Middle frontal gyrus (tissue), 1 donor: ENCODE measurements at regions not wholly inside any gene's neighbourhood (a gene's known extent, or its start where the extent isn't known, plus 50 kb on each side); places are given as distances from the start of the nearest gene placed in this dataset.
"Not testable (repeated sequence)": the region's sequence is repeated elsewhere in the genome, so short reads cannot be mapped to it uniquely, and the experiment has no call there.

Experiments used
- DNase-seq: peaks from one replicate; pipeline ENCODE4 v3.0.0-alpha.2; 2015; ENCODE audit warnings: low spot score; ENCODE audit errors: extremely low spot score

DNA sequence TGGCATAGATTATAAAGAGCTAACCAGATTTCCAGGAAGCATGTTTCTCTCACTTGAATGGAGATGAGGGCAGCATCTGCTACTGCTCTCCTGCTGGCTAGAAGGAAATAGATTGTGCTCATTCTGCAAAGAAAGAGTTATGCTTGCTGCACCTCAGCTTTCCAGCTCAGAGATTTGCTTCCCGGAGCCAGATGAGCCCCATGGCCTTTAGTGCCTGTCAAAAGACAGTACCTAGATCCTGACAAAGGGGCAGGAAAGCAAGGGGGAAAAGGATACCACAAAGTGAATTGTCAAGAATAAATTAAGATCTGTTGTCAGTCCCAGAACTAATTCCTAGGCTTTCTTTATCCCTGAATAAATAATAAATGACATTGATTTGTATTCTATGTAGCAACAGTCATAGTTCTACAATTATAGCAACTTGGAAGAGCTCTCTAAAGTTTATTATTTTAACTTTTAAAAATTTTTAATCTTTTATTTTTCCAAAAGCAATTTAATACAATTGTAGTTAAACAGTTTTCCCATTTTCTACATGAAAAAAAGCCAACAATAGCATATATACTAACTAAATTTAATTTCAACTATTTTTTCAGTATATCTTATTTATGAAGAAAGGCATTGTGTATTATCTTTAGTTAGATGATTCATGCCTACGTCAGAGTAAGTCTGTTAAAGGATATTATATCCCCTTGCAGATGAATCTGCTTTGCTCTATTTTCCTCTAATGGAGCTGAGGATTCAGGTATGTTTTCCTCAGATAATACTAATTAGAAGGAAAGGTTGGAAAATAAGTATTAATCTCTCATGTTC lies 306.1 kb upstream of the DDI1 start:
- DNase-seq: no peak

DNA sequence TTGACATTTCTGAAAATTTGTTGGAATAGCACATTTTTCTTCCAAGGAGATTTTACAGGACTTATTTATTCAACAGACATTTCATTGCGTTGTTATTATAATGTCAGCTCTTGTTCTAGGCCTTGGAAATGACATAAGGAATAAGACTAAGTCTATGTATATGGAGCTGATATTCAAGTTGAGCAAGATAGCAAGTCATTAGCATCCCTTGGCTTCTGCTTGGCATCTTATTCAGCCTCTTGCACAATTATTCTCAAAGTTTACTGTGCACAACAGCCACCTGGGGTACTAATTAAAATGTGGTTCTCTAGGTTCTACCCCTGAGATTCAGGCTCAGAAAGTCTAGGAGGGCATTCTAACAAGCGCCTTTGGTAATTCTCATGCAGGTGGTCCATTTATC lies 304.8 kb upstream of the DDI1 start:
- DNase-seq: no peak

DNA sequence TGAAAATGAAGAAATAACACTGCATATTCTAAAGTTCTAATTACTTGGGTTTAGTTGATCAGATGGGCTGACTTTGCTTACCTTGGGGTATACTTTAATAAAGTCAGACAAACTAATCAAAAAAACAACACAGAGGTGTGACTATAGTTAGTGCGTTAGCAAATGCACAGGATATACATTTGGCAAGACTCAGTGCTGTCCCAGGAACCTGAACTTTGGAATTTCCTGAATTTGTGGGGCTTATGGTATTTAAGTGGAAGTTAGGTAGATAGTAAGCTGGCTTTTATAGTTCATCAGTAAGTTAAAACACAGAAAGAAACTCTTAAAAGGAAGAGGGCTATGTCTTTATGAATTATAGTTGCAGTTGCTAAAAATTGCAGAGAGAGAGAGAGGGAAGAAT lies 302.6 kb upstream of the DDI1 start:
- DNase-seq: no peak

DNA sequence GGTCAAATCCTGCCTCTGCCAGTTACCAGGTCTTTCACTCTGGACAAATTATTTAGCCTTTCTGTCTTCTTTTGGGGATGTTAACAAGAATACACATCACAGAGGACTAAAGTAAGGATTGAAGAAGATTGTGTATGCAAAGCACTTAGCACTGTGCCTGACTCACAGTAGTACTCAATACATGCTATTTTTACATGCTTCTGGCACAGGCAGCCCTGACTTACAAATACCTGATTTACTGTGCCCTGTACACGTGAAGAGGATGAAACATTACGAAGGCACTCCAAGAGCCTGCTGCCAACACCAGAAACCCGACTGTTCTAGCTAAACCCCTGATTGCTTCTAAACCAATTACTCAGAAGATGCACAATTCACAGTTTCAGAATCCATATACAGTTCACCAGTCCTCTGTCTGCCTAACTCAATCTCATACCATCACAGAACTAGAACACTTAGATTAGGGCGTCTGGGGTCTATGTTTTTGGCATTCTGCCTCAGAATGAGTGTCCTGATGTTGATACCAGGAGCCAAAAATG lies 300.9 kb upstream of the DDI1 start:
- no peak for DNase-seq

DNA sequence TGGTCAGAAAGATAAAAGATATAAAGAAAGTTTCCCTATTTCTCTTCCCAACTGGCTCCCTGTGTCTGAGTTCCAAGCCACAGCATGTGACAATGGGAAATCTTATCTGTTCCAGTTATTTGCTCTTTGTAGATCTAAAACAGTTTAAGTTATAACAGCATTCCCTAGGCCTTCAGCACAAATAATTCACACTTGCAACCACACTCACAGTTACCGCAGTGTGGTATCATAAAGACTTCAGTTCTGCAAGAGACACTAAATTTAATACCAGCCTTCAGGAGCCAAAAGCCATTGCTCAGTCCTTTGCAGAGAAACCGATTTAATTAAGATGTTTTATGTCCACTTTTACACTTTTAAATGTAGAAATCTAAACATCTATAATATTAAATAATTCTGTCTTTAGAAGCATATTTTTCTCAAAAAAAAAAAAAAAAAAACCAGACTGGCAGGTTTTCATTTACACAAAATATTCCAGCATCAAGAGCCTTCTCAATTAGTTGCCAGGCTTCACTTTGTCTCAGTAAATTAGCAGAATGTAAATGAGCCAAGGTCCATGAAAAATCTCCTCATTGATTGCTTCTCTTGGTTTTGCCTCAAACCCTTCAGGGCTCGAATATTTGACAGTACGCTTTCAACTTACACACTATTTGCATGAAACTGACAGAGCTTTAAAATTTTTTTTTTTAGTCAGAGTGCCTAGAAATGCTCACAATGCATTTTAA lies 300.0 kb upstream of the DDI1 start:
- no peak for DNase-seq

DNA sequence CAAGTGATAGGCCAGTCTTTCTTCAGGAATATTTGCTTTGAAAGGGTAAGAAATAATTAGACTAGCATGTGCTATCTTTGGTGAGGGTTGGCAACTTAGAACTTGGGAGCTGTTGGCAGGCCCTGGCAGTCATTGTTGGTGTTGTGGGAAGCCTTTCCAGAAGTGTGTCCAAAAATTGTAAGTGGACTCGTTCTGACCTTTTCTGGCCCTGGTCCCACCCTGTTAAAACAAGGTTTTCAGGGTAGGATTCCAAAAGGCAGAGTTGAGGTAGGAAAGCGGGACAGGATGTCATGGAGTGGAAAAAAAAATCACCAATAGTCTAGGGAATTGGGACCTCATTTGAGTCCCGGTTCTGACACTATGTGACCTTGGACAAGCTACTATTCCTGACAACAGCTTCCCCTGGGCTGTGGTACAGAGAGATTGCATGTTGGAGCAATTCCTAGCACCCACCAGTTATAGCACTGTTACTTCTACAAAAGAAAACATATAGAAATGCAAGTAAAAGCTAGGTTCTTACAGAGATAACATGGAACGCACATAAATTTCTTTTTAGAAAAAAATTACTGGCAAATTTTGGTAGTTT lies 299.3 kb upstream of the DDI1 start:
- DNase-seq: no peak

DNA sequence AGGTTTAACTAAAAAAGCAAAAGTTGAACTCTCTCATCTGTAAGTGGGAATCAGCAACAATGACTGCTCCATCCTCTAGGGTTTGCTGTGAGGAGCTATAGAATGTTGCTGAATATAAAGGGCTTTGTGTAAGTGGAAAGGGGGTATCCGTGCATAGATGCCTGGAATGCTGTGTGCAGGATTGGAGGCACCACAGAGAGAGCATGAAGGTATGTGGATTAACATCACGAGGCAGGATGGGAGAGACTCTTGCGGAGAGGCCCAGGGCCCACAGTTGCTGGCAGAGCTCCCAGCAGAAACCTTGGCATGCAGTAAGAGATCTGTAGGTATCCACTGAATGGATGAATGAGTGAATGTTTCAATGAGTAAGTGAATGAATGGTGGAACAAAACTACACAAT lies 298.7 kb upstream of the DDI1 start:
- no peak for DNase-seq

DNA sequence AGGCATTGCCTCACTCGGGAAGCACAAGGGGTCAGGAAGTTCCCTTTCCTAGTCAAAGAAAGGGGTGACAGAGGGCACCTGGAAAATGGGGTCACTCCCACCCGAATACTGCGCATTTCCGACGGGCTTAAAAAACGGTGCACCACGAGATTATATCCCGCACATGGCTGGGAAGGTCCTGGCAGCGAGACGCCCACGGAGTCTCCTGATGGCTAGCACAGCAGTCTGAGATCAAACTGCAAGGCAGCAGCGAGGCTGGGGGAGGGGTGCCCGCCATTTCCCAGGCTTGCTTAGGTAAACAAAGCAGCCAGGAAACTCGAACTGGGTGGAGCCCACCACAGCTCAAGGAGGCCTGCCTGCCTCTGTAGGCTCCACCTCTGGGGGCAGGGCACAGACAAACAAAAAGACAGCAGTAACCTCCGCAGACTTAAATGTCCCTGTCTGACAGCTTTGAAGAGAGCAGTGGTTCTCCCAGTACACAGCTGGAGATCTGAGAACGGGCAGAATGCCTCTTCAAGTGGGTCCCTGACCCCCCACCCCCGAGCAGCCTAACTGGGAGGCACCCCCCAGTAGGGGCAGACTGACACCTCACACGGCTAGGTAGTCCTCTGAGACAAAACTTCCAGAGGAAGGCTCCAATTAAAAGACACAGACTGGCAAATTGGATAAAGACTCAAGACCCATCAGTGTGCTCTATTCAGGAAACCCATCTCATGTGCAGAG lies 297.2 kb upstream of the DDI1 start:
- DNase-seq: not testable (repeated sequence)

DNA sequence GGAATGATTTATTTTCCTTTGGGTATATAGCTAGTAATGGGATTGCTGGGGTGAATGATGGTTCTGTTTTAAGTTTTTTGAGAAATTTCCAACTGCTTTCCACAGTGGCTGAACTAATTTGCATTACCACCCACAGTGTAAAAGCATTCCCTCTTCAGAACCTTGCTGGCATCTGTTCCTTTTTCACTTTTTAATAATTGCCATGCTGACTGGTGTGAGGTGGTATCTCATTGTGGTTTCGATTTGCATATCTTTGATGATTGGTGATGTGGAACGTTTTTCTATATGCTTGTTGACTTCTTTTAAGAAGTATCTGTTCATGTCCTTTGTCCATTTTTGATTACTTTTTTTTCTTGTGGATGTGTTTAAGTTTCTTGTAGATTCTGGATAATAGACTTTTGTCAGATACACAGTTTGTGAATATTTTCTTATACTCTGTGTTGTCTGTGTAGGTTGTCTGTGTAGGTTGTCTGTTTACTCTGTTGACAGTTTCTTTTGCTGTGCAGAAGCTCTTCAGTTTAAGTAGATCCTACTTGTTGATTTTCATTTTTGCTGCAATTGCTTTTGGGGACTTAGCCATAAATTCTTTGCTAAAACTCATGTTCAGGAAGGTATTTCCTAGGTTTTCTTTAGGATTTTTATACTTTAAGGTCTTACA lies 291.8 kb upstream of the DDI1 start:
- DNase-seq: no peak

DNA sequence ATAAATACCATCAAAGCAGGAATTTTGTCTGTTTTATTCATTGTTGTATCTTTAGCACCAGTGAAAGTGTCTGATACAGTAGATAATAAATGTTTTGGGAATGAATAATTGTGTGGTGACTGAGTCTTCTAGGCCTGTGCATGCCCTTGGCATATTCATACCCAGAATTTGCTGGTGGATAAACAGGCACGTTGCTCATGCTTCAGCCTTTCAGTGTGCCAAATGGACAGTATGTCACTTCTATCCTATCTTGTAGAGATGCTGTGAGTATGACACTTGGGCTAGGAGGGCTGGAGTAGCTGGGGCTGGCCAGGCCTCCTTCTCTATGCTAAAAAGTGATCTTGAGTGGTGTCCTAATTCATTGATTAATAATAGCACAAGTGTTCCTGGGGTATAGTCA lies 287.3 kb upstream of the DDI1 start:
- DNase-seq: no peak

DNA sequence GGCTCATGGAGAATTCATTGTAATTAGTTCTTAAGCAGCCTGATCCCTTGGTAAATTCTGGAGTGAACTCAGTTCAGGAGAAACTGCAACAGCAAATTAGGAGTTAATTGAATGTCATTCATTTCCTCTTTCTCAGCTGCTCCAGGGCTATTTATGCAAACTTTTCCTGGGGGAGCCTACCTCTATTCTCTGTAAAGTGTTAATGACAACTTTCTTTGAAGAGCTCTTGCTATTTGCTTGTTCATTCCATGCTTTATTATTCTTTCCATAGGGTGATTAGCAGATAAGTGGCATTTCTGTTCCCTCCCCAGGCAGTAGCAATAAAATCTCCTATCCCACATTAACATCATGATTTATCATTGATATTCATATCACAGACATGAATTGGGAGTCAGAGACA lies 267.6 kb upstream of the DDI1 start:
- no peak for DNase-seq

DNA sequence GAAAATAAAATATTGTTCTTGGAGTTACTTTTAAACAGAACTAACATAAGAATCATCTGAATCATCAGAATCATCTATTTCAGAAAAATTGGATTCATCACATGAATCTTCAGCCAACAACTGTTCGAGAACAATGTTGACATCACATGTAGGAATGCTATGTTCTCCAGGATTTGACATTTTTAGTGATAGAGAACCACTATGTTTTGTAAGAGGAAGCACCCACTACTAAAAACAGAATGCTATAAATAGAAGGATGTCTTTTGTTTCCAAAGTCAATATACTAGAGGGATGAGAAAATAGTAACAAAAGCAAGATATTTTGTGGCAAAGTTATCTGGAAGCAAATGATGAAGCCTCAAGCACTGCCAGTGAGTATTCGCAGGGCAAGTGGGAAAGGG lies 263.4 kb upstream of the DDI1 start:
- DNase-seq: no peak

DNA sequence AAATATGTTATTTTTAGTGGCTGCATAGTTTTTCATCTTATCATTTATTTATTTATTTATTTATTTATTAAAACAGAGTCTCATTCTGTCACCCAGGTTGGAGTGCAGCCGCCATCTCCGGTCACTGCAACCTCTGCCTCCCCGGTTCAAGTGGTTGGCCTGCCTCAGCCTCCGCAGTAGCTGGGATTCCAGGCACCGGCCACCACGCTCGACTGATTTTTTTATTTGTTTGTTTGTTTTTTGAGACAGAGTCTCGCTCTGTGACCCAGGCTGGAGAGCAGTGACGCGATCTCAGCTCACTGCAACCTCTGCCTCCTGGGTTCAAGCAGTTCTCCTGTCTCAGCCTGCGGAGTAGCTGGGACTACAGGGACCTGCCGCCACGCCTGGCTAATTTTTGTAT lies 262.9 kb upstream of the DDI1 start:
- no peak for DNase-seq

DNA sequence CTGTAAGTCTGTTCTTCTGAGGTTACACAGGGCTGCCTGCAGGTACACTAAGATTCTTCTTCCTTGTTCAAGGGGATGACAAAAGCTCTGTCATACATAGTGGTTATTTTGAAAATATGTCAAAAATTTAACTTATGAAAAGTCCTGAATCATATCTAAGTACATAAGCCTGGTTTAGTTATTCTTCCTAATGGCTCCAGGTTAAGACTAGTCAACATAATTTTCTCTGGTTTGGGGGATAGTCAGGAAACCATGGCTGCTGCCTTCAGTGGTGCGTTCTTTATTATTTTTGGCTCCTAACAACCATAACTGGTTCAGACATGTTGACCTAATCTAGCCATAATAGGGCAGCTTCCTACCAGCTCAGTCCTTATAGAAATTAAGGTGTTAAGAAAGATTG lies 257.4 kb upstream of the DDI1 start:
- no peak for DNase-seq

DNA sequence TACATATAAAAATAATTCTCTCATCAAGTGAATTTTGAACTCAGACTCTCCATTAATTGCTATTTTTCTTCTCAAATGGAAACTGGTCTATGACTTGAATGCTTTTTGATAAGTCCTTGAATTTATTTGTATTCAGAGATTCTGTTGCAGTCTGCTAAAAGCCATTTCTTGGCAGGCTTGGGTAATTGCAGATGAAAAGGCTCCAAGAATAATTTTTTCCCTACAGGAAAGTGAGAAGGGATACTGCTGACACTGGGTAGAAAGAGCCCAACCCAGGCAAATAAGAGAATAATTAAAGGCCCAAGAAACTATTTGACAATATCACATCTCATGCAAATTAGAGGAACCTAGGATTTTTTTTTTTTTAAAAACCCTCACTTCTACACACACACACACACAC lies 246.5 kb upstream of the DDI1 start:
- no peak for DNase-seq

DNA sequence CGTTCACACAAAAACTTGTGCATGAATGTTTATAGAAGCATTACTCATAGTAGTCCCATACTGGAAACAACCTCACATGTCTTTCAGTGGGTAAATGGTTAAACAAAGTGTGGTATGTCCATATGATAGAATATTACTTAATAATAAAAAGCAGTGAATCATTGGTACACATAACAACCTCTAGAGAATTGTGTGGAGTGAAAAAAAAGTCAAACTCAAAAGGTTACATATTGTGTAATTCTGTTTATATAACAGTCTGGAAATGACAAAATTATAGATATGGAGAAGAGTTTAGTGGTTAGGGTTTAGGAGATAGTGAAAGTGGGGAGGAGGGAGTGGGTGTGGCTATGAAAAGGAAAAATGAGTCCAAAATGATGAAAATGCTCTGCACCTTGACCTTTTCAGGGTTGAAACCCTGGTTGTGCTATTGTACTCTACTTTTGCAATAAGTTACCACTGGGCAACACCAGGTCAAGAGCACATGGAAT lies 243.4 kb upstream of the DDI1 start:
- no peak for DNase-seq

DNA sequence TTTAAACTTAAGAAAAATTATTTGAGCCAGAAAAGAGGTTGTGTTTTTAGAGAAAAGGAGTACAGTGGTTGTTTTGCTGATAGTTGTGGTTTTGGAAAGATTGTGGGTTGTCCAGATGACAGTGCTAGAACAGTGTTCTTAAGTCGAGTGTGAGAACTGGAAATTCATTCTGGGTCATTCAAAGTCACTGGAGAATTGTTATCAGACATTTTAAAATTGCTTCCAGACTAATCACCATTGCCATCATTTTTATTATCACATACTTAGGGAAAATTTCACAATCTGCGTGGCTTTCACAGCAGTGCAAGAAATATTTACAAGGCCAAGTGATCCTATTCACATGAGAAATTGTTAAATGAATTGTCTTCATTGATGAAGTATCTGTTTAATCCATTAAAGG lies 242.2 kb upstream of the DDI1 start:
- DNase-seq: no peak

DNA sequence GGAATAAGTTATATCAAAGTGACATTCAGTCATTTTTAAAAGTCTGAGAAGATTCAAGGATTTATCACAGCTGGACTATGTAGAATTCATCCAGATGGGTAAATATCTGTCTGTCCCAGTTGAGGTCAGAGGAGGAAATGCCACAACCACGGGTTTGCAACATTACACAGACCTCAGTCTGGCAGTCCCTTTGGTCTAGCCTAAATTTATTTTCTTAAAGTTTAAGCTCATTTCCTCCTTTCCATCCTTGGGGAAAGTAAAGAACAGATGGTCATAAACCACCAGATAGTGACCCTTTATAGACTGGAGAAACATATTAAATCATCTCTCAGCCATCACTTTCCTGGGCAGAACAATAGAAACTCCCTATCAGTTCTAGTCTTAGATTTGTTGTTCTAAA lies 238.4 kb upstream of the DDI1 start:
- DNase-seq: no peak

DNA sequence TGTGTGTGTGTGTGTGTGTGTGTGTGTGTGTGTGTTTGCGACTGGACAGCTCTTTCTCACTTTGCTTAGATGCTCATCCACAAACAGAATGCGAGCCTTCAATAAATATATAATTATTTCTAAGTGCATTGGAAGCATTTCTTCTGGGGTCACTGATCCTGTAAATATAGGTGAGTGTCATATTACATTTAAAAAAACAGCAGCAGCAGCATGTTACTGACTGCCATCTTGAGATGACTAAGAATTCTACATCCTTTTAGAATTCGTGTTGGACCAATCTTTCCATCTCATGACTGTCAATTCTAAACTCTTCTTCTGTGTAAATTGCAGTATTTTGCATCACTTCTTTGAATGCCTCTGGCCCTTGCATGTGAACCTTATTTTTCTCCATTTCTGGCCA lies 238.0 kb upstream of the DDI1 start:
- DNase-seq: no peak

DNA sequence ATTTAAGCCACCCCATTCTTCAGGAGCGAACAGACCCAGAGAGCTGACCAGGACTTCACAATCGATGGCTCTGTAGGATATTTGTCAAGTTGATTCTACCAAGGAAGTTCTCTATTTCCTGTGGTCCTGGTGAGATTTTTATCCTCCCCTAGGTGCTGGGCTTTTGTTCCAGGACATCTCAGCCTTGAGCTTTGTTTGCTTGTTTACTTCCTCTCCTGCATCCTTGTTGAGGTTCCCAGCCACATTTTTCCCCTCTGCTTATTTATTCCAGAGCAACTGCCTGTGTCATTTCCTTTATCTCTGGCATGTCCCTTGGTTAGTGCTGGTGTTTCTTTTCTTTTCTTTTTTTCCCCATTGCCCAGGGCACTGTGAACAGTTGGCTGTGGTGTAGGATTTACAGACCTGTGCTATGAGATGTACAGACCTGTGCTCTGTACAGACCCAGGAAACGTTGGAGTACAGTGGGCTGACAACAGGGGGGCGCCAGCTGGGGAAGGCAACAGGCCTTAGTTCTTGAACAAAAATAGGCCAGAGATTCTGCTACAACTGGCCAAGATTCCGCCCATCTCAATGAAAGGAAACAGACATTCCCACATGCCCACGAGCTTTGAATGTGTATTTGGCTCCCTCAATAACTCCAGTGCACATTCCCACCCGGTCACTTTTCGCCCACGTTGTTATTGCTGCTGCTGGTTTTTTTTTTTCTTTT lies 235.9 kb upstream of the DDI1 start:
- no peak for DNase-seq
